NCI-H2196 (cell line): ENCODE measurements at regions not wholly inside any gene's neighbourhood (a gene's known extent, or its start where the extent isn't known, plus 50 kb on each side); places are given as distances from the start of the nearest gene placed in this dataset.
"Not testable (repeated sequence)": the region's sequence is repeated elsewhere in the genome, so short reads cannot be mapped to it uniquely, and the experiment has no call there.

Experiments
- DNase-seq: peaks from one replicate; lab custom pipeline; 2025; ENCODE audit not compliant: unreplicated experiment; lab: John Stamatoyannopoulos, UW

DNA sequence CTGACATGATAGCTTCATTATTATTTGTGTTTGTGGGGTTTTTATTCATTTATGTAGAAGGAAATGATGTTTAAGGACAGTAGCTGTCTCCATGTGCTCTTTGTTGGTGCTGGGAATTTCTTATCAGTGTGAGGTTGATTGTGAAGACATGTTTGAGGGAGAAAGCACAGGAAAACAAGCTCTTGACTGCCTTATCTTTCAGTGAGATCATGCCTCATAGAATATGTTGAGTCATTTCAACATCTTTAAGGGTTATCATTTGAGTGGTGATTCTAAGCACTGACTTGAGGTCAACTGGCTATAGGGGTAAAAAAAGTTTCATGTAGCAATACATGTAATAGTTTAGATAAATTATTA, 405.1 kb upstream of the ADAMTS5 start:
- no peak for DNase-seq

DNA sequence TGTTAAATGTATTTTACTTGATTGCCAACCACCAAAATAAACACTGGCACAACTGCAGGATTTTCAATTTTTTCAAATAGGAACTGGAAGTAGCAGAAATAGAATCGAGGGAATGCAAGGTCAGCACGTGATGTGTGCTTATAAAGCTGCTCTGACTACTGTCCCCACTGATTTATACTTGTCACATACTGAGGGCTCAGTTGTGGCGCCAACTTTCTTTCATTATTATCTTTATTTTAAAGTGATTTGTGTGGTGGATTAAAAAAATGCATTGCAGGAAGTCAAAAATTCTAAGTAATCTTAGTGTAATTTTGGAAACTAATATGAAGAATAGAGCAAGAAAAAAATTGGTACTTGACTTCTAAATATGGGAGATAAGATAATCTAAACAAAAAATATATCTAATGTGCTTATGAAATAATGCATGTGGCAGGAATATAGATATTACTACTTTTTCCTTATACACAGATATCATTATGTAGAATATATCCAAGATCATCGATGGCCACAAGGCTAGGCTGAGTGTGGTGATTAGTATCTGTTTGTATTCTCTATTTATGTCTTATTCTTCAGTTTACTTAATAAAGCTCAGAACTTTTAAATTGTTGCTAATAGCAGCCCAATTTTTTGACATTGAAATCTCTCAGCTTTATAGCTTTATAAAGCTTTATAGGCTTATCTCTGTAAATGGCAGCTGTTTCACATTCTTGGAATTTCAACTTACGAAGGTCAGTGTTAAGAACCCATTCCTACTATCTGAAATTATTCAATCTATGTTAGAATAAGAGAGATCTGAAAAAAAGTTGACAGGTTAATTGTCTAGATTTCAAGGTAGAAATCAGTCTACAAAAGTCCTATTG, 404.5 kb upstream of the ADAMTS5 start:
- DNase-seq = no peak

GRCh38 chr21:27369978-27370571, 403.2 kb upstream of the ADAMTS5 start:
- DNase-seq = no peak

DNA sequence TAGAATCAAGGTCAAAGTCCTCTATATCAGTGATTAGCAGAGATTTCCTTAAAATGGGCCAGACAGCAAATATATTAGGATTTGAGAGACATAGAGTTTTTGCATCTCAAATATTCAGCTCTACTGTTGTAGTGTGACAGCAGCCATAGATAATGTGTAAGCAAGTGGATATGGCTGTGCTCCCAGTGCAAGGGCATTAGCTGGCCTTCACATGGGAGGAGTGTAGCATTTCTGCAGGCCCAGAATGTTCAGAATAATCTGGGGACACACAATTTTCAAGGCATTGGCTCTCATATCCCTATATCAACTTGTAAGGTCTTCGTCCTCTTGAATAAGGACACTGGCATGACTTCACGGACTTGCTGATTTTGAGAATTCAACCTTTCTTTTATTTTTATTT, 402.3 kb upstream of the ADAMTS5 start:
- no peak for DNase-seq

DNA sequence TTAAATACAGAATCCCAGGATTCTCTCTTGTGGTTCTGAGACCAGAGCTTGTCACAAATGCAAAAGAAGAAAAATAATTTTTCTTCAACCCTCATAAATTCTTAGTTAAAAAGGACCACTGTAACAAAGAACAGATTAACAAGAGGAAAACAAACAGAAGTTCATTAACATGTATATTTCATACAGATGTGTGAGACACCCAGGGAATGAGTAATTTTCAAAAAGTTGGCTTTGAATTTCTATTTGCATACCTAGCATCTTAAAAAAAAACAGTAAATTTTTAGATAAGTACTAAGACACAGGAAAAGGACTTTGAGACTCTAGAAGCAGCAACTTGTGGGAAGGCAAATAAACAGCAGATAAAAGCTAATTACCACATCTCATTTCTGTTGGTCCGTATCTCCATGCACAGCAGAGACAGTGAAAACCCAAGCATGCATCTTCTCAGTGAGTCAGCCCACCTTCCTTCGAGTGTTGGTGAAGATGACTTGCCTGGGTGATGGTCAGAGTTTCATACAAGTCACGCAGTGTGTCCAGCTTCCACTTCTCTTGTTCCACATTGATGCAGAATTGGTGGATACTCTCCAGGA, 399.9 kb upstream of the ADAMTS5 start:
- no peak for DNase-seq

- DNase-seq = no peak
Measured at GRCh38 chr21:27366036-27366435, 399.1 kb upstream of the ADAMTS5 start.

DNA sequence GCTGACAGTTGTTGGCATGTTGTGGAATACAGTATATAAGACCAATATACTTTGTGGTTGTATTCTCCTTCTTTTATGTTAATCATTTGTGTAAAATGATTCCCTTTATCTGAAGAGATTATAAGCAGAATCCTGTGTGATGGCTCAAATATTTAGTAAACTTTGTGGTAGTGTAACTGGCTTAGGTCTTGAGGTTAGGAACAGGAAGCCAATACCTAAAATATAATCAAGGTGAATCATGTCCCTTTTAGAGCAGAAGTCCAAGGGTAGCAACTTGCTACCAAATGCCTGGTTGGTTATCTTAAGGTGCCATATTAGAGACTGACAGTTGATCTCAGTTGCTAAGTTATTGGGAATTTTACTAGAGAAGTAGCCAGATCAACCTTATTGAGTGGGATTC, 398.5 kb upstream of the ADAMTS5 start:
- DNase-seq = no peak

DNA sequence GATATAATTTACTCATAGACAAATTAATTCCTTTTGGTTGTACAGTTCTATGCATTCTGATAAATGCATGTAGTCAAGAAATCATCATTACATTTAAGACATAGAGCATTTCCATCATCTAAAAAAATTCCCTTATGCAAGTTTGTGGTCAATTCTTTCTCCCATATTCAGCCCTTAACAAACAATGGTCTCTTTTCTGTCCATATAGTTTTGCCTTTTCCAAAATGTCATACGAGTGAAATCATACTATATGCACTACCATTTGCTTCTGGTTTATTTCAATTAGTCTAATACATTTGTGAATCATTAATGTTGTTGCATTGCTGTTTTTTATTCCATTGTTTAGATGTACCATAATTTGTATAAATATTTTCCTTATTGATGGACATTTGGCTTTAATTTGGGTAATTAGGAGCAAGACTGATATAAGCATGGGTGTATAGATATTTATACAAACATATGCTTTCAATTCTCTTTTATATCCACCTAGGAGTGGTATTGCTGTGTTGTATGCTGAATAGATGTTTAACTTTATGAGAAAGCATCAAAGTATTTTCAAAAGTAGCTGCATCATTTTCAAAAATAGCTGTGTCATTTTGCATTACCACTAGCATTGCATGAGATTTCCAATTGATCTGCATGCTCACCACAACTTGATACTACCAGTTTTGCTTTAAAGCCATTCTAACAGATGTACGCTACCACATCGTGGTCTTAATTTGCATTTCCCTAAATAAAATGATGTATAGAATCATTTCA, 397.0 kb upstream of the ADAMTS5 start:
- no peak for DNase-seq

GRCh38 chr21:27362249-27362648, 395.4 kb upstream of the ADAMTS5 start:
- DNase-seq = no peak

DNA sequence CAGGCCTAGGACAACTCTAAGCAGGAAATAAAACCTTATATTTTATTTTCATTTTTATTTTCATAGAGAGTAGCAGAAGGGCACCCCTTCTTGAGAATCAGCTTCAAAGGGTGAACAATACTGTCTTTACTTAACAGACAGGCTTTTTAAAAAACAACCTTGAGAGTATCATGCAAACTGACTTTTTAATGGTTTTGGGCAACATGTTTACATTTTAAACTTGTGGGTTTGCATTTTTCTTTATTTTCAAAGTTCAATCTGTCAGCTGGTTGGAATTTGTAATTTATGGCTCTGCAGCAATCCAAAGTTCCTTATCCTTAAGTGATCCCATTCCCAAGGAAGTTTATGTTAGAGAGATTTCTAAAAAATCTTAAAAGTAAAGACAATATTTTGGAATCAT, 392.3 kb upstream of the ADAMTS5 start:
- DNase-seq = no peak

DNA sequence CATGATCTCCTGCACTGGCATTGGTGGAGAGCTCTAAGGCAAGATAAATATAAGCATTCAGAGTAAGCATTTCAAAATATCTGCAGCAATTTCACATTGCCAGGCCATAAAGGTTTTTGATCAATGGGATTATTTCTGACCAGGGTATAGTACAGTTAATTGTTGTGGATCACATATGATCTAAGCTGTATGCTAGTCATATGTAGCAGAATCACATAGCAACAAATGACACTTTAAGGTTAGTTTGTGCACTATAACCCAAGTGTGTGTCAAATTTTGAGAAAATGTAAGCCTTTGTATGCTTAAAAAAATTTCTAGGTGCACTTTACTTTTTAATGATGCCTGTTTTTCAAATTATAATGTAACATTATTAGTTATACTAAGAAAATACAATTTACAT, 386.0 kb upstream of the ADAMTS5 start:
- DNase-seq = no peak

GRCh38 chr21:27346041-27346448, 379.2 kb upstream of the ADAMTS5 start:
- DNase-seq = no peak

GRCh38 chr21:27339902-27340301, 373.0 kb upstream of the ADAMTS5 start:
- no peak for DNase-seq

GRCh38 chr21:27338007-27338406, 371.1 kb upstream of the ADAMTS5 start:
- DNase-seq = not testable (repeated sequence)

DNA sequence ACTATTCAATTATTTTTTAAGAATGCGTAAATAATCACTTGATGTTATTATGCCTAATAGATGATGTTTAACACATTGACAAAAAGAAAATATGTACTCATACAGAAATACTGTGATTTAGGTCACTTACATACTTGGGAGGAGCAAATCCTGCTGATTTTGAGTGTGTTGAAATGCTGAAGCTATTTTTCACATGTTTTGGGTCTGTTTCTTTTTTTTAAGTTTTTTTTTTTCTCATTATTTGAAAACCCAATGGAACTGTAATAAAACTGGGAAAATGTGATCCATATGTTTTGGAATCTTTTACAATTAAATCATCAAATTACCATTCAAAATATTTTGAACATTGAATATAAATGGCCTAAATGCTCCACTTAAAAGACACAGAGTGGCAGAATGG, 366.2 kb upstream of the ADAMTS5 start:
- no peak for DNase-seq

DNA sequence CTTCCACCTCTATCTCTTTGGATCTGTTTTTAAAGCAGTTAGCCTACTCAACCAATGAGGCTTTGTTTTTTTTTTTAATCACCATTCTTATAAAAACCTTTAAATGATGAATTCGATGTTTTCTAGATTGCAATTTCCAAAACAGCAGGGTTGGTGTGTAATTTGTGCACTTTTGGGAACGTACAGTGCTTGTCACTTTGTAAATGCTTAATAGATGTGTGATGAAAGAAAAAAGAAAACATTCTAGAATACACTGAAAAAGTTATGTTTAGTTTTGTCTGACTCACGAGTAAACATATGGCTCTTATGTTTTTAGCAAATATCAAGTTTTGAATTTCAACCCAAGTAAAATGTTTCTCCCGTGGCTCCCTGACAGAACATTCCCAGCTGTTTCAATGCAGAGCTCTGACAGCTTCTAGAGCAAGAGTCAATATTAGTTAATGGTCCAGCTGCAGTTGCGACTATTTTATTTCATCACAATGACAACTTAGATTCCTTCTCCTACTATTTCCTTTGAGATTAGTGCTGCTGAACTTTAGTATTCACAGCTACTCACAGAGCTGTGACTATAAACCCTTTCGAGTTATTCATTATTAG, 362.5 kb upstream of the ADAMTS5 start:
- DNase-seq = no peak

GRCh38 chr21:27326301-27326700, 359.4 kb upstream of the ADAMTS5 start:
- DNase-seq = no peak

- DNase-seq = no peak
Measured at GRCh38 chr21:27323331-27323730, 356.4 kb upstream of the ADAMTS5 start.

DNA sequence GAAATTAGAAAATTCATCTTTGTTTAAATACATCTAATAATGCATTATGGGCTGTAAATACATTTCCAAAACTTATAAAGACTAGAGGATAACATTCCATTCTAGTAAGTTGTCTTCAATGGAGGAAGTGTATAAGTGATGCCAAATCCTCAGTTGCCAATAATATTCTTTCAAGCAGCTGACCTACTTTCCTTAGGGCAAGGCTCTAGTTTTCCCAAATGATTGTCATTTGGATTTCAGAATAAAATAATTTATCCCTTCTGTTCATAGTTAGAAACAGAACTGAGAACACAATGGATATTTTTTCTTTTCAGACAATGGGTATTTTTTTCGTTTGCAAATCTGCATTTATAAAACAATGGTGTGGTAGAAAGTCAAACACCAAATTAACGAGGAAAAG, 354.9 kb upstream of the ADAMTS5 start:
- no peak for DNase-seq

DNA sequence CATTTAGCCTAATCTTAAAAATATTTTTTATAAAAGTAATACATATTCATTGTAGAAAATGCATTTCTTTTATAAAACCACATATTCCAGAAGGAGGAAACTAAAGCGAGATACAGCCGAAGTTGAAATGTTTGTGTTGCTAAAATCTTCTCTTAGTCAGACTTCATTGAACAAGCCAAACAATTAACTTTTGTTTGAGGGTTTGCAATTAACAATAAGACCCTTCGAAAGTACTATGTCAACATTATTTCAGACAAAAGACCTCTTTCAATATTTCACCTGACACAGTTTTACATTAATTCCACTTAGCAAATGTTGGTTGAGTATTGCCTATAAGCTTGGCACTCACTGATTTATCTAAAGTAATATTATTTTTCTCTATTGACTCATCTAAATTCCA, 354.0 kb upstream of the ADAMTS5 start:
- DNase-seq = no peak

DNA sequence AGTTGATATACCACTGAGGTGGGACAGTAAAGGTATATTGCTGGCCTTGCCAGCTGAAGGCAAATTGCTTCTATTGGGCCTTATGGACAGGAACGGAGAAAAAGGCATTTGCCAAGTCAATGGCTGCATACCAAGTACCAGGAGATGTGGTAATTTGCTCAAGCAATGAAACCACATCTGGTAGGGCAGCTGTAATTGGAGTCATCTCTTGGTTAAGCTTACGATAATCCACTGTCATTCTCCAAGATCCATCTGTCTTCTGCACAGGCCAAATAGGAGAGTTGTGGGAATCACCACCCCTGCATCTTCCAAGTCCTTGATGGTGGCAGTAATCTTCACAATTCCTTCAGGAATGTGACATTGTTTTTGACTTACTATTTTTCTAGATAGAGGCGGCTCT, 350.7 kb upstream of the ADAMTS5 start:
- not testable (repeated sequence) for DNase-seq
